HepG2 (cell line): ENCODE measurements at regions not wholly inside any gene's neighbourhood (a gene's known extent, or its start where the extent isn't known, plus 50 kb on each side); places are given as distances from the start of the nearest gene placed in this dataset.

Source experiments
- ATAC-seq: fragments of 200-7000 bp; cut with Tn5 transposase; 3 replicates; pipeline ENCODE4 v1.9.1; 2020; ENCODE audit warnings: mild to moderate bottlenecking, moderate library complexity
- BruUV-seq: library from RNA; stranded (reverse); fragments of 400-500 nt; replicated peaks from 2 replicates; lab custom pipeline; 2021; lab: Mats Ljungman, UMichigan
- CTCF ChIA-PET: fragments of 300-600 bp; formaldehyde crosslinking; extraction: SDS; loops from one replicate; lab custom pipeline; 2021; ENCODE audit warnings: low total read pairs, inconsistent platforms, low intra/inter-chr PET ratio; lab: Yijun Ruan, JAX
- POLR2A ChIA-PET: fragments of 350-600 bp; sonication (Branson Sonifier 250); formaldehyde crosslinking; loops from one replicate; lab custom pipeline; 2020; ENCODE audit warnings: antibody characterized with exemption, inconsistent platforms; lab: Yijun Ruan, JAX
- DNase-seq: peaks from one replicate; pipeline ENCODE4 v3.0.0-alpha.2; 2015; ENCODE audit warnings: low spot score
- FAIRE-seq: peaks from 3 replicates; lab custom pipeline; 2011; peaks lifted over from hg19 to GRCh38; lab: Jason Lieb, UNC
- H2AFZ ChIP-seq: one replicate; pipeline ENCODE4 v1.6.1; 2011; ENCODE audit warnings: low read length, inconsistent platforms
- H3K27ac ChIP-seq: fragments of 300-600 bp; 3 replicates; pipeline ENCODE4 v1.8.0; 2011; ENCODE audit warnings: mixed run types, mild to moderate bottlenecking, mixed read lengths, low read length, inconsistent platforms; ENCODE audit not compliant: insufficient read depth; ENCODE audit errors: extremely low read length
- H3K27me3 ChIP-seq, 2 experiments: fragments of 200-600 bp in 1 of 2; 2 replicates in 1 of 2; 3 replicates in 1 of 2; pipeline versions ENCODE4 v1.6.0 to v1.8.0; 2011; ENCODE audit warnings: low read length in 2 of 2, mild to moderate bottlenecking in 2 of 2, moderate library complexity in 2 of 2, inconsistent platforms in 1 of 2; ENCODE audit not compliant: insufficient read depth in 2 of 2, control insufficient read depth in 1 of 2
- H3K36me3 ChIP-seq, 2 experiments: fragments of 200-600 bp in 1 of 2; replicated peaks in 1 of 2; 2 replicates in 1 of 2; 3 replicates in 1 of 2; pipeline versions ENCODE4 v1.5.1 to v1.8.0; 2011; ENCODE audit warnings: low read length in 2 of 2, inconsistent platforms in 1 of 2; ENCODE audit not compliant: insufficient read depth in 2 of 2, control insufficient read depth in 1 of 2
- H3K4me1 ChIP-seq: 2 replicates; pipeline ENCODE4 v1.5.1; 2012; ENCODE audit warnings: low read length, inconsistent platforms; ENCODE audit not compliant: insufficient read depth
- H3K4me2 ChIP-seq: 2 replicates; pipeline ENCODE4 v1.6.0; 2011; ENCODE audit warnings: low read depth, low read length, inconsistent platforms
- H3K4me3 ChIP-seq, 3 experiments: fragments of 200-600 bp in 1 of 3; sonication (generic), shearing (Covaris generic) in 1 of 3; replicated peaks in 1 of 3; 2 replicates each; pipeline ENCODE4 v1.5.1; 2011 to 2016; ENCODE audit warnings: low read length in 3 of 3, inconsistent platforms in 2 of 3, low read depth in 2 of 3, mild to moderate bottlenecking in 2 of 3, control low read depth in 1 of 3, mixed read lengths in 1 of 3; ENCODE audit not compliant: insufficient read depth in 1 of 3
- H3K79me2 ChIP-seq: one replicate; pipeline ENCODE4 v1.6.1; 2011; ENCODE audit warnings: low read length, inconsistent platforms; ENCODE audit not compliant: insufficient read depth
- H3K9ac ChIP-seq: 2 replicates; pipeline ENCODE4 v1.6.0; 2011; ENCODE audit warnings: mild to moderate bottlenecking, low read depth, low read length, inconsistent platforms; ENCODE audit not compliant: insufficient read depth
- H3K9me3 ChIP-seq: 2 replicates; pipeline ENCODE4 v1.5.1; 2012; ENCODE audit warnings: mild to moderate bottlenecking, low read length
- H4K20me1 ChIP-seq: 2 replicates; pipeline ENCODE4 v1.6.0; 2011; ENCODE audit warnings: inconsistent platforms, mild to moderate bottlenecking, low read length, moderate library complexity; ENCODE audit not compliant: insufficient read depth
- HDAC1 ChIP-seq: sonication (generic); formaldehyde crosslinking; IDR thresholded peaks from 2 replicates; pipeline ENCODE4 v1.5.1; 2020; ENCODE audit warnings: mild to moderate bottlenecking, missing genetic modification reagents
- MTF1 ChIP-seq: sonication (generic); formaldehyde crosslinking; IDR thresholded peaks from 2 replicates; pipeline ENCODE4 v1.5.0; 2020; ENCODE audit warnings: missing genetic modification reagents
- SOX5 ChIP-seq: IDR thresholded peaks from 2 replicates; pipeline ENCODE4 v1.6.1; 2016; ENCODE audit warnings: borderline replicate concordance
- ZC3H4 ChIP-seq: sonication (generic); formaldehyde crosslinking; IDR thresholded peaks from 2 replicates; pipeline ENCODE4 v1.4.0; 2020; ENCODE audit warnings: missing genetic modification reagents, borderline replicate concordance
- ZNF383 ChIP-seq: sonication (generic); formaldehyde crosslinking; IDR thresholded peaks from 2 replicates; pipeline ENCODE4 v1.4.0; 2020; ENCODE audit warnings: missing genetic modification reagents, mild to moderate bottlenecking, borderline replicate concordance
- ZNF44 ChIP-seq: sonication (generic); formaldehyde crosslinking; IDR thresholded peaks from 2 replicates; pipeline ENCODE4 v1.5.1; 2020; ENCODE audit warnings: mild to moderate bottlenecking, missing genetic modification reagents
- ZNF569 ChIP-seq: sonication (generic); formaldehyde crosslinking; IDR thresholded peaks from 2 replicates; pipeline ENCODE4 v1.5.0; 2020; ENCODE audit warnings: mild to moderate bottlenecking, missing genetic modification reagents, moderate library complexity, borderline replicate concordance
- ZNF614 ChIP-seq: IDR thresholded peaks from 2 replicates; pipeline ENCODE4 v1.6.1; 2018; ENCODE audit warnings: missing biosample characterization, missing genetic modification reagents, inconsistent platforms, borderline replicate concordance
- ZSCAN20 ChIP-seq: sonication (generic); formaldehyde crosslinking; IDR thresholded peaks from 2 replicates; pipeline ENCODE4 v1.4.0; 2020; ENCODE audit warnings: missing genetic modification reagents, mild to moderate bottlenecking, borderline replicate concordance
- WGBS: methylation state at CpG from one replicate; pipeline ENCODE4 v1.1.6; 2017; ENCODE audit warnings: low lambda C conversion rate; 5-methylcytosine and 5-hydroxymethylcytosine counted together
- in situ Hi-C: cut with HindIII; loops from 2 replicates; pipeline ENCODE4 v1.10.0; 2017; ENCODE audit warnings: low pct_unique_long_range_greater_than_20kb; ENCODE audit not compliant: extremely low pct_ligation_motif_present
- intact Hi-C: fragments of 100-400 bp; cut with micrococcal nuclease; formaldehyde crosslinking; loops from one replicate; pipeline ENCODE4 v1.10.0; 2022; ENCODE audit not compliant: unreplicated experiment

DNA sequence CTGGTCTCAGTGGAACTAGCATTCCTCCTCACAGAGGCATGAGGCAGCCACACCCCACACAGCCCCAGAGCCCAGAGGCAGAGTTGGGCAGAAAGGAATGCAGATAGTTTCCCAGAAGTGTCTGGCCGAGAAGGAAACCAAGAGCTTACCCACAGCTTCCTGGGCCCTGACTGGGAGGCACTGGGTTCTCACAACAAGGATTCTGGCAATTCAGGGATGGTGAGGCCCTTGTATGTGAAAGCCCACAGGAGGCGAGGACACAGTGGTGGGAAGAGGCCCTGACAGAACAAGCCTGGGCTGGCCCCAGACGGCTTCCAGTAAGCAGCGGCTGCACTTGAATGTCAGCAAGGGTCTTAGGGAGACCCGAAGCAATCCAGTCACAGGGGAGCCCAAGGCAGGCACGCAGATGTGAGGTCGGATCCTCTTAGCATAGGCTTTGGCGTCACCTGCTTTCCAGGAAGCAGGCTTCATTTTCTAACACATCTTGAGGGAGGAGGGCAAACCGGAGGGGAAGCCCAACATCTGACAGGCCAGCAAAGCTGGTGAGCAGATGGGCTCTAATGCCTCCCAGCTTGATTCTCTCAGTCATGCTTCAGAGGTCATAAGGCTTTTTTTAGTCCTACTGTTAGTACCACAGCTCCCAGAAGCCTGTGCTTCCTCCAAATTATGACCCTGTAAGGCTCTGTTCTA, 78.3 kb upstream of the AKIP1 start:
- ATAC-seq (peak; percentile 31; the same call in 2 of the 3 replicates), FAIRE-seq (no peak), DNase-seq (no peak)
- no TSS peak for BruUV-seq
- Histone ChIP-seq H3K4me2 (no peak overlapping the region), H2AFZ (no peak overlapping the region), H3K9ac (no peak overlapping the region), H3K9me3 (no peaks in the 10 kb centered on the region), H3K27me3 (peaks cover 1 to 6% of the 10 kb centered on the region in 2 experiments; a peak in 3 of 5 replicates), H3K36me3 (no peaks in the 10 kb centered on the region), H3K27ac (no peak overlapping the region), H3K79me2 (no peaks in the 10 kb centered on the region), H3K4me3 (no peak overlapping the region), H3K4me1 (no peaks in the 10 kb centered on the region; the same call in 1 of the 2 replicates), H4K20me1 (no peaks in the 10 kb centered on the region)
- ChIA-PET POLR2A (no interaction called here), CTCF (no interaction called here)
- in situ Hi-C loops = no loop called here
- WGBS = 56% methylated on average over 9 of the region's 9 CpGs
- intact Hi-C loops = no loop called here
- TF ChIP-seq SOX5 (CRISPR knock-in tag) (no peak), HDAC1 (CRISPR knock-in tag) (no peak), ZSCAN20 (CRISPR knock-in tag) (no peak), ZNF569 (no peak), ZNF383 (CRISPR knock-in tag) (no peak), ZC3H4 (CRISPR knock-in tag) (no peak), ZNF614 (CRISPR knock-in tag) (no peak), ZNF44 (CRISPR knock-in tag) (no peak), MTF1 (no peak)
